PC-3 (cell line): ENCODE measurements at regions not wholly inside any gene's neighbourhood (a gene's known extent, or its start where the extent isn't known, plus 50 kb on each side); places are given as distances from the start of the nearest gene placed in this dataset.

ENCODE experiments used
- EZH2 ChIP-seq: fragments of 300-600 bp; sonication (generic); IDR thresholded peaks from one replicate; pipeline ENCODE4 v1.6.1; 2017; ENCODE audit warnings: antibody characterized with exemption, mild to moderate bottlenecking, low read length; ENCODE audit not compliant: unreplicated experiment
- TF ChIP-seq, protein P1 (sequence below): fragments of 300-600 bp; sonication (generic); conservative IDR thresholded peaks from 2 replicates; pipeline ENCODE4 v1.5.1; 2017; ENCODE audit warnings: antibody characterized with exemption, low read depth, mild to moderate bottlenecking, low read length

DNA sequence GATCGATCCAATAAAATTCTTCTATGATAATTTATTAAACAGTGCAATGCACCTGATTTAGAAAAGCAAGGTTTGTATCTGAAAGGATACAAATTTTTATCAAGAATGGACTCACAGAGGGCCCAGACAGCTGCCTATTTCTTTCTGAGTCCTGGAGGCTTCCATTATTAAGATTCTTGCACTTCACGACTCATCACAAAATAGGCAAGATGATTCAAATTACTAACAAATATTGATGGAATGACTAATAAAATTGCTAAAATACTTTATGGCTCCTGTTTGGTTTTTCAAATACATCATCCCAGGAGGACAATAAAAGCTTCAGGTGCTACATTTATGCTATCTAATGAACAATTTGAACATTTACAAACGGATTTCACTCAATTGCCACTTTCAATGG lies 483.0 kb upstream of the AGTR1 start:
- TF ChIP-seq, protein P1, sequence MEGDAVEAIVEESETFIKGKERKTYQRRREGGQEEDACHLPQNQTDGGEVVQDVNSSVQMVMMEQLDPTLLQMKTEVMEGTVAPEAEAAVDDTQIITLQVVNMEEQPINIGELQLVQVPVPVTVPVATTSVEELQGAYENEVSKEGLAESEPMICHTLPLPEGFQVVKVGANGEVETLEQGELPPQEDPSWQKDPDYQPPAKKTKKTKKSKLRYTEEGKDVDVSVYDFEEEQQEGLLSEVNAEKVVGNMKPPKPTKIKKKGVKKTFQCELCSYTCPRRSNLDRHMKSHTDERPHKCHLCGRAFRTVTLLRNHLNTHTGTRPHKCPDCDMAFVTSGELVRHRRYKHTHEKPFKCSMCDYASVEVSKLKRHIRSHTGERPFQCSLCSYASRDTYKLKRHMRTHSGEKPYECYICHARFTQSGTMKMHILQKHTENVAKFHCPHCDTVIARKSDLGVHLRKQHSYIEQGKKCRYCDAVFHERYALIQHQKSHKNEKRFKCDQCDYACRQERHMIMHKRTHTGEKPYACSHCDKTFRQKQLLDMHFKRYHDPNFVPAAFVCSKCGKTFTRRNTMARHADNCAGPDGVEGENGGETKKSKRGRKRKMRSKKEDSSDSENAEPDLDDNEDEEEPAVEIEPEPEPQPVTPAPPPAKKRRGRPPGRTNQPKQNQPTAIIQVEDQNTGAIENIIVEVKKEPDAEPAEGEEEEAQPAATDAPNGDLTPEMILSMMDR = no peak
- no peak for TF ChIP-seq EZH2
